Astrocyte of the spinal cord (primary cell): ENCODE measurements at regions not wholly inside any gene's neighbourhood (a gene's known extent, or its start where the extent isn't known, plus 50 kb on each side); places are given as distances from the start of the nearest gene placed in this dataset.

Source experiments
- DNase-seq: peaks from one replicate; pipeline ENCODE4 v3.0.0; 2011; ENCODE audit warnings: low read depth, low spot score
- H3K4me3 ChIP-seq: 2 replicates; pipeline ENCODE4 v1.5.1; 2011; ENCODE audit warnings: low read depth, mild to moderate bottlenecking, low read length, moderate library complexity
- in situ Hi-C: cut with HindIII; loops from 2 replicates; pipeline ENCODE4 v1.10.0; 2017; ENCODE audit warnings: low sequenced_read_pairs
- TF ChIP-seq, protein P1 (sequence below): IDR thresholded peaks from 2 replicates; pipeline ENCODE4 v1.5.1; 2012; ENCODE audit warnings: low read depth, mild to moderate bottlenecking, low read length, inconsistent platforms

DNA sequence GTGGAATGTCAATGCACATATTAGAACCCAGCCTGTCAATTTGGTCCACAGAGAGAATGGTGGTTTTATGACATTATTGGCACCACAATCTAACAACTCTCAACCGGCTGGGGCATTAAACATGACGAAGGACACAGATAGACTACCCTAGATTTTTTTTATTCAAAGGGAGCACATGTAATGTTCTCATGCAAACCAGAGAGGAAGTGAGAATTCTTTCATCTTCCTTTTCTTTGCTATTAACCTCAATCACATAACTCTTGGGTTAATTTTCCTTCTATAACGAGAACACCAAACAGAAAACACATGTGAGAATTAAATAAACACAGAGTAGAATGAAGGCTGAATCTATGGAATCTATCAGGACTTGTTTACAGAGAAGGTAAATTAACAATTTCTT, 94.9 kb upstream of the TNC start:
- DNase-seq: no peak
- in situ Hi-C loops: no loop called here
- TF ChIP-seq, protein P1, sequence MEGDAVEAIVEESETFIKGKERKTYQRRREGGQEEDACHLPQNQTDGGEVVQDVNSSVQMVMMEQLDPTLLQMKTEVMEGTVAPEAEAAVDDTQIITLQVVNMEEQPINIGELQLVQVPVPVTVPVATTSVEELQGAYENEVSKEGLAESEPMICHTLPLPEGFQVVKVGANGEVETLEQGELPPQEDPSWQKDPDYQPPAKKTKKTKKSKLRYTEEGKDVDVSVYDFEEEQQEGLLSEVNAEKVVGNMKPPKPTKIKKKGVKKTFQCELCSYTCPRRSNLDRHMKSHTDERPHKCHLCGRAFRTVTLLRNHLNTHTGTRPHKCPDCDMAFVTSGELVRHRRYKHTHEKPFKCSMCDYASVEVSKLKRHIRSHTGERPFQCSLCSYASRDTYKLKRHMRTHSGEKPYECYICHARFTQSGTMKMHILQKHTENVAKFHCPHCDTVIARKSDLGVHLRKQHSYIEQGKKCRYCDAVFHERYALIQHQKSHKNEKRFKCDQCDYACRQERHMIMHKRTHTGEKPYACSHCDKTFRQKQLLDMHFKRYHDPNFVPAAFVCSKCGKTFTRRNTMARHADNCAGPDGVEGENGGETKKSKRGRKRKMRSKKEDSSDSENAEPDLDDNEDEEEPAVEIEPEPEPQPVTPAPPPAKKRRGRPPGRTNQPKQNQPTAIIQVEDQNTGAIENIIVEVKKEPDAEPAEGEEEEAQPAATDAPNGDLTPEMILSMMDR: no peak
- H3K4me3 ChIP-seq: no peak overlapping the region

DNA sequence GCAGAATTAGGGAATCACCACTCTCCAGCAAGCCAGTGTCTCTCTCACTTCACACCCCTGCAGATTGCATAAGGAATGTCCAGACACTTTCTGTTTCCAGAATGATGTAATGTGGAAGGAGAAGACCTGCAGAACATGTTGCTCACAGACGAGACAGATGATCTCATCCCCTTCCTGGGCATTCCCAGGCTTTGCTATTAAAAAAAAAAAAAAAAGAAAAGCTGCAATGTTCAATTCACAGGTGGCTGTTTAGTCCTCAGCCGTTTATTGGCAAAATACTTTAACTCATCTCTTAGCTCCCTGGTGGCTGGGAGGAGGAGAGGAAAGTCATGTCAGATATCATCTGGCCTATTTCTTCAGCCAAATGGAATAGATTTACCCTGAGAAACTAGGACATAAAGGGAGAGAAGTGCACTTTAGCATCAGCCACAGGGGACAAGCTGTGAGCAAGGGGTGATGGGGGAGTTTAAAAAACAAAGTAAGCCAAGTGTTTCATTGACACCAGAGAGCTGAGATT, 95.9 kb upstream of the TNC start:
- H3K4me3 ChIP-seq: no peak overlapping the region
- TF ChIP-seq, protein P1: no peak
- peak; percentile 92 for DNase-seq
- in situ Hi-C loops: no loop called here

DNA sequence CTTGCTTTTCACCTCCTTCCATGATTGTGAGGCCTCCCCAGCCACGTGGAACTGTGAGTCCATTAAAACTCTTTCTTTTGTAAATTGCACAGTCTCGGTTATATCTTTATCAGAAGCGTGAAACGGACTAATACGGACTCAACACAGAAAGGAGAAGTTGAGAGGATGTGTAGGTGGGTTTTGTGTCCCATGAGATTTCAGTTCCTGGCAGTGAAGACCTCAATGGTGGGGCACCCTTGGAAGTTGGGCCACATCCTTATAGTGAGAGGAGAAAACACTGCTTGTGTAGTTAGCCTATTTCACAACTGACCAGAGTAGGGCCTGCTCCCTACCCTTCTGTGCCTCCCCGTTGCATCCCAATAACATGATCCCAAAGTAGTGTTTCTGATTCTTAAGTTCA, 98.9 kb upstream of the TNC start:
- H3K4me3 ChIP-seq: no peak overlapping the region
- in situ Hi-C loops: no loop called here
- DNase-seq: no peak
- TF ChIP-seq, protein P1: no peak

DNA sequence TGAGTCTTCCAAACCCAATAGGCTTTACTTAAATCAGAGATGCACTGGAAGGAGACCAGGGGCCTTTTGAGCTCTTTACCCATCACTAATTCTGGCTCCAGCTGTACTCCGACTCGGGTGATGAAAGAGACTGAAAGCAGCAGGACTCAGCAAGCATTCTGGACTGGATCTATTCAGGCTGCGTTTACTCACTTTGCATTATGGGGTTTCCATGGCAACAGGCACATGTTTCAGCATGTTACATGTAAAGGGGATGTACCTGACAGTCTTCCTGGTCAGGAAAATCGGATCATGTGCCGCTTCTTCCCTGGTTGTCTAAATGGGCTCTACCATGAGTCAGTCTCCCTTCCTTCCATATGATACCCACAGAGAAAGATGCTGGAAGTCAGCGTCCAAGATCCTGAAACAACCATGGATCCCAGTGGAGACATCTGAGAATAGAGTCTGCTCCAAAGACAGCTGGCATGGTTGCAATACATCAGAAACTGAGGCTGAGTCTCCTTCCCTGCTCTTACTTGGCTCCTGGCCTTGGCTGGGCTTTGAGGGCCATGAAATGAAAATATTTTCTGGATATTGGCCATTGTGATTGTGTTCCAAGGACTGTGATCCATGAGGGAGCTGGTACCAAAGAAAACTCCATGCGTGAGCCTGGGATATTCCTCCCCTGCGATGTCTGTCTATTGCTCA, 102.5 kb upstream of the TNC start:
- in situ Hi-C loops: no loop called here
- TF ChIP-seq, protein P1: no peak
- peak; percentile 57 for DNase-seq
- no peak overlapping the region for H3K4me3 ChIP-seq

DNA sequence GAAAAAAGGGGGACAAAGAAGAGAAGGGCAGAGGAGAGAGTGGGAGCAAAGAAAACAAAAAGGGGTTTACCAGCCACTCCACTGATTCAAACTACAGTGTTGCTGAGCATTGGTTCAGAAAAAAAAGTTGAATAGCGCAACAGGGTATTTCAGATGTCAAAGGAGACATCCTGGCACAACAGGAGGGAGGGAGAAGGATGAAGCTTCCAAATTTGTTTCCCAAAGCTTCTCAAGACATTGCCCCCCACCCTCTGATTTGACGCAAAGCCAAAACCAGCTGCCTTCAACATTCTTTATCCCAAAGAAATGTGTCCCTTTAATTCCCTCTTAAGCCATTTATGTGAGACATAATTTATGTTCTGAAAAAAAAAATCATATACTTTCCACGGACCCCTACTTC, 105.5 kb upstream of the TNC start:
- no peak overlapping the region for H3K4me3 ChIP-seq
- DNase-seq: no peak
- in situ Hi-C loops: no loop called here
- TF ChIP-seq, protein P1: no peak

DNA sequence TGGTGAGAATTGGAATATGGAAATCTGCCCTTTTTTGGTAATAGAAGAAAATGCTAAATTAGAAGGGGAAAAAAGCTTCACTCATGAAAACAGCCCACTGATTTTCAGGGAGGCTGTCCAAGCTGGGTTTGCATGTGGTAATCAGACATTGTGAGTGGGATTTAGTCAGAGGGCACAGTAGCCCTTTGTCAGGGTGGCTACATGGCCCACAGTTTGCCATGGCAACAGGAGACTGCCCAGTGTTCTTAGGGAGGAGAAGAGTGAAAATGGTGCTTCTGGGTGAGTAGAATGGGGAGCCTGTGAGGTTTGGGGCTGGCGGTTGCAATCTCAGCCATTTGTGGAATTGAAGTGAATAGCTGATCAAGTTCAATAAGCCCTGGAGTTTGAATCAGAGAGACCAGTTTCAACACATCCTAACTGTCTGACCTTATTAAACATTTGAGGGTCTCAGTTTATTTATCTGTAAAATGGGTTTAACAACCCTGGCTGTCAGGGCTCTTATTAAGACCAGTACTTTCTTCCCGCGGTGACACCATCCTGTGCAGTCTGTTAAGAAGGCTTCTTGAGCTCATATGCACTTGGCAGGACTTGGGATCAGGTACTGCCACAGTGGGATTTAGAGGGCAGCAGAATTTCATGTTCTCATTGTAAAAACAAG, 107.6 kb upstream of the TNC start:
- no peak overlapping the region for H3K4me3 ChIP-seq
- no peak for DNase-seq
- in situ Hi-C loops: no loop called here
- TF ChIP-seq, protein P1: no peak
